ENCODE measurements at regions not wholly inside any gene's neighbourhood (a gene's known extent, or its start where the extent isn't known, plus 50 kb on each side); places are given as distances from the start of the nearest gene placed in this dataset.

GRCh38 chr4:148964456-148964855 is 522.2 kb upstream of the NR3C2 start:
- H3K27me3 ChIP-seq (replicated peaks; ENCODE audit: insufficient read depth) = no peaks in the 10 kb centered on the region
- DNase-seq (ENCODE audit: low spot score) (no peak), ATAC-seq (ENCODE audit: insufficient number of reproducible peaks, low FRiP score, low read depth) (no peak)
- H3K4me3 ChIP-seq = no peak overlapping the region
- H3K36me3 ChIP-seq = no peaks in the 10 kb centered on the region
- no peak for TF ChIP-seq CTCF (IDR thresholded peaks at IDR 0.05)
- H3K9me3 ChIP-seq = no peaks in the 10 kb centered on the region
- H3K27ac ChIP-seq = no peak overlapping the region
- no peaks in the 10 kb centered on the region for H3K4me1 ChIP-seq (ENCODE audit: control insufficient read depth in 1 of 2, low read depth in 2 of 2)

GRCh38 chr4:148962539-148963290 is 520.5 kb upstream of the NR3C2 start:
- Histone ChIP-seq H3K27ac (no peak overlapping the region), H3K36me3 (no peaks in the 10 kb centered on the region), H3K4me3 (no peak overlapping the region), H3K27me3 (replicated peaks; ENCODE audit: insufficient read depth) (no peaks in the 10 kb centered on the region), H3K9me3 (no peaks in the 10 kb centered on the region), H3K4me1 (ENCODE audit: control insufficient read depth in 1 of 2, low read depth in 2 of 2) (no peaks in the 10 kb centered on the region)
- no peak for TF ChIP-seq CTCF (IDR thresholded peaks at IDR 0.05)
- ATAC-seq (ENCODE audit: insufficient number of reproducible peaks, low FRiP score, low read depth) (no peak), DNase-seq (ENCODE audit: low spot score) (no peak)

- no peak overlapping the region for H3K4me3 ChIP-seq
- no peaks in the 10 kb centered on the region for H3K9me3 ChIP-seq
- H3K4me1 ChIP-seq (ENCODE audit: control insufficient read depth in 1 of 2, low read depth in 2 of 2) = no peaks in the 10 kb centered on the region
- H3K36me3 ChIP-seq = no peaks in the 10 kb centered on the region
- TF ChIP-seq CTCF (IDR thresholded peaks at IDR 0.05) = no peak
- no peak for DNase-seq (ENCODE audit: low spot score)
- H3K27me3 ChIP-seq (replicated peaks; ENCODE audit: insufficient read depth) = no peaks in the 10 kb centered on the region
- ATAC-seq (ENCODE audit: insufficient number of reproducible peaks, low FRiP score, low read depth) = no peak
- H3K27ac ChIP-seq = no peak overlapping the region
Measured at GRCh38 chr4:148961526-148961925, 519.3 kb upstream of the NR3C2 start.

- no peak for TF ChIP-seq CTCF (IDR thresholded peaks at IDR 0.05)
- no peaks in the 10 kb centered on the region for H3K36me3 ChIP-seq
- DNase-seq (ENCODE audit: low spot score) (no peak), ATAC-seq (ENCODE audit: insufficient number of reproducible peaks, low FRiP score, low read depth) (no peak)
- no peaks in the 10 kb centered on the region for H3K4me1 ChIP-seq (ENCODE audit: control insufficient read depth in 1 of 2, low read depth in 2 of 2)
- no peaks in the 10 kb centered on the region for H3K27me3 ChIP-seq (replicated peaks; ENCODE audit: insufficient read depth)
- H3K27ac ChIP-seq = no peak overlapping the region
- H3K9me3 ChIP-seq = no peaks in the 10 kb centered on the region
- H3K4me3 ChIP-seq = no peak overlapping the region
Measured at GRCh38 chr4:148958317-148958716, 516.1 kb upstream of the NR3C2 start.

GRCh38 chr4:148955564-148956297 is 513.5 kb upstream of the NR3C2 start:
- no peaks in the 10 kb centered on the region for H3K36me3 ChIP-seq
- ATAC-seq (ENCODE audit: insufficient number of reproducible peaks, low FRiP score, low read depth) = no peak
- TF ChIP-seq CTCF (IDR thresholded peaks at IDR 0.05) = no peak

More at GRCh38 chr4:148955564-148956297, 513.5 kb upstream of the NR3C2 start:
- no peaks in the 10 kb centered on the region for H3K4me1 ChIP-seq (ENCODE audit: control insufficient read depth in 1 of 2, low read depth in 2 of 2)
- DNase-seq (ENCODE audit: low spot score) = no peak
- H3K27me3 ChIP-seq (replicated peaks; ENCODE audit: insufficient read depth) = no peaks in the 10 kb centered on the region
- H3K9me3 ChIP-seq = no peaks in the 10 kb centered on the region
- H3K4me3 ChIP-seq = no peak overlapping the region
- no peak overlapping the region for H3K27ac ChIP-seq

Data from thoracic aorta (tissue), 2 donors.